K562 (cell line): ENCODE measurements at regions not wholly inside any gene's neighbourhood (a gene's known extent, or its start where the extent isn't known, plus 50 kb on each side); places are given as distances from the start of the nearest gene placed in this dataset.

Experiments used
- FOXK1 ChIP-seq: sonication (generic); formaldehyde crosslinking; IDR thresholded peaks from 2 replicates; pipeline ENCODE4 v1.8.0; 2022; ENCODE audit warnings: missing genetic modification reagents, mild to moderate bottlenecking, borderline replicate concordance
- FUS ChIP-seq: fragments of 200-400 bp; formaldehyde crosslinking; optimal IDR thresholded peaks from 2 replicates; pipeline ENCODE3; 2017; ENCODE audit warnings: low read depth, low read length
- KAT7 ChIP-seq: sonication (generic); formaldehyde crosslinking; IDR thresholded peaks from 2 replicates; pipeline ENCODE4 v1.8.0; 2022; ENCODE audit warnings: missing genetic modification reagents, mild to moderate bottlenecking, borderline replicate concordance
- MED1 ChIP-seq: sonication (generic); formaldehyde crosslinking; IDR thresholded peaks from 2 replicates; pipeline ENCODE4 v1.8.1; 2023; ENCODE audit warnings: missing genetic modification reagents, borderline replicate concordance
- MTF1 ChIP-seq: fragments of 250-450 bp; sonication (Bioruptor Pico); IDR thresholded peaks from 2 replicates; pipeline ENCODE4 v1.9.0; 2021; ENCODE audit warnings: moderate library complexity, mild to moderate bottlenecking, inconsistent platforms, borderline replicate concordance
- MXI1 ChIP-seq: IDR thresholded peaks from 2 replicates; pipeline ENCODE4 v1.6.1; 2011; ENCODE audit warnings: low read depth, mild to moderate bottlenecking, improper control_type of control experiment, low read length
- NR4A1 ChIP-seq, 2 experiments: fragments of 250-450 bp in 1 of 2; fragments of 450-650 bp in 1 of 2; sonication (Bioruptor Pico) in 1 of 2; IDR thresholded peaks; 2 replicates each; pipeline versions ENCODE4 v1.4.0 to v1.6.1; 2016 to 2020; ENCODE audit warnings: mild to moderate bottlenecking in 2 of 2, missing compliant biosample characterization in 1 of 2, missing genetic modification characterization in 1 of 2, moderate library complexity in 1 of 2
- POLR3A ChIP-seq: IDR thresholded peaks from 2 replicates; pipeline ENCODE4 v1.6.1; 2011; ENCODE audit warnings: borderline replicate concordance, mild to moderate bottlenecking, moderate library complexity; ENCODE audit not compliant: insufficient read length, insufficient read depth; ENCODE audit errors: extremely low read depth
- PTRF ChIP-seq: fragments of 450-650 bp; IDR thresholded peaks from 2 replicates; pipeline ENCODE4 v1.6.1; 2016; ENCODE audit warnings: mild to moderate bottlenecking, missing genetic modification characterization, missing compliant biosample characterization
- SIRT6 ChIP-seq: IDR thresholded peaks from one replicate; pipeline ENCODE4 v1.6.1; 2012; ENCODE audit warnings: low read depth, mild to moderate bottlenecking, control low read depth, inconsistent platforms, low read length, moderate library complexity
- SMARCA4 ChIP-seq: fragments of 450-650 bp; IDR thresholded peaks from 2 replicates; pipeline ENCODE4 v1.6.1; 2016
- SOX6 ChIP-seq: fragments of 450-650 bp; IDR thresholded peaks from 2 replicates; pipeline ENCODE4 v1.6.1; 2014; ENCODE audit warnings: mild to moderate bottlenecking
- SRSF7 ChIP-seq: fragments of 200-400 bp; formaldehyde crosslinking; optimal IDR thresholded peaks from 2 replicates; pipeline ENCODE3; 2017; ENCODE audit warnings: mild to moderate bottlenecking, low read depth, low read length
- ZFPM2 ChIP-seq: fragments of 250-450 bp; sonication (Bioruptor Pico); IDR thresholded peaks from 2 replicates; pipeline ENCODE4 v1.5.1; 2022; ENCODE audit warnings: mild to moderate bottlenecking
- ZNF133 ChIP-seq: fragments of 250-450 bp; sonication (Bioruptor Pico); IDR thresholded peaks from 2 replicates; pipeline ENCODE4 v1.4.0; 2020; ENCODE audit warnings: mild to moderate bottlenecking
- ZNF24 ChIP-seq: fragments of 450-650 bp; IDR thresholded peaks from 2 replicates; pipeline ENCODE4 v1.6.1; 2016
- ZNF696 ChIP-seq: fragments of 250-450 bp; sonication (Bioruptor Pico); conservative IDR thresholded peaks from 2 replicates; pipeline ENCODE4 v1.4.0; 2020; ENCODE audit warnings: mild to moderate bottlenecking, moderate library complexity
- TF ChIP-seq, protein P1 (sequence below), 2 experiments: fragments of 250-450 bp in 1 of 2; fragments of 450-650 bp in 1 of 2; sonication (Bioruptor Pico) in 1 of 2; IDR thresholded peaks; 2 replicates each; pipeline versions ENCODE4 v1.6.1 to v1.8.0; 2016 to 2021; ENCODE audit warnings: mild to moderate bottlenecking in 2 of 2, moderate library complexity in 2 of 2, missing compliant biosample characterization in 1 of 2, missing genetic modification characterization in 1 of 2
- TF ChIP-seq, protein P2 (sequence below): sonication (generic); formaldehyde crosslinking; IDR thresholded peaks from 2 replicates; pipeline ENCODE4 v1.9.0; 2022; ENCODE audit warnings: mild to moderate bottlenecking, missing genetic modification reagents
- TF ChIP-seq, protein P3 (sequence below): fragments of 250-450 bp; sonication (Bioruptor Pico); IDR thresholded peaks from 2 replicates; pipeline ENCODE4 v1.5.0; 2021; ENCODE audit warnings: mild to moderate bottlenecking, moderate library complexity
- TF ChIP-seq, protein P4 (sequence below), 2 experiments: IDR thresholded peaks; 2 replicates each; pipeline ENCODE4 v1.6.1; 2012; ENCODE audit warnings: improper control_type of control experiment in 2 of 2, low read depth in 2 of 2, low read length in 2 of 2, borderline replicate concordance in 1 of 2

DNA sequence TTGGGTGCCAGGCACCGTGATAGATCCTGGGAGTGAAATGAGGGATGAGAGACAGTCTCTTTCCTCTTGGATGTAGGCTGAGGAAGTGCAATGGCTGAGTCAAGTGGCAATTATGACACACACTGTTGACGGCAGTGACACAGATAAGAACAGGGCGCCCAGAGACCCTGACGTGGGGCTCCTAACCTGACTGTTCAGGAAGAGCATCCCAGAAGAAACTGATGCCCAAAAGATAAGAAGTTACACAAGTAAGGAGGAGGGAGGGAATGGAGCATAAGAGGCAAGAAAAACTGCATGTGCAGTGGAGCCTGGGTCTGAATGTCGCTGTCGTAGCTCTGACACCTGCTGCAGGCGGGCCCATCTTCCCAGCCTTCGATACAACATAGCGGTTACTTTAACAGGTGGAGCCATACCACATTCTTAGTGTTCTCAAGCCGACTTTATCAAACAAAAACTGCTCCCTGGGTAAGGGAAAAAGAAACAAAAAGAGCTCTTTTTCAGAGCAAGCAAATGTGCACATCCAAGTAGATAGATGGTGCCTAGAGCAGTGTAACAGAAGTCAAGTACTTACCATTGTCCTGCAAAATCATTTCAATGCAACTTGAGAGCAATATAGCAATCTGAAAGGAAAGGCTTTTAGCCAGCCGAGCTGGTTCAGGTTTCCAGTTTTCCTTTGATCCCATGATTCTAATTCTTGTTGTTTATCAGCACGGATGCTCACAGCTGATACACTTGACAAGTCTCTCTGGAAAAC is 463.9 kb upstream of the JARID2 start (continued):
- TF ChIP-seq POLR3A (no peak), MTF1 (CRISPR knock-in tag) (no peak), KAT7 (CRISPR knock-in tag) (no peak), SMARCA4 (peak; percentile 75), MED1 (CRISPR knock-in tag) (no peak), FUS (no peak), SOX6 (no peak), MXI1 (no peak), ZNF24 (no peak), SIRT6 (no peak), FOXK1 (CRISPR knock-in tag) (no peak), PTRF (tag) (no peak), SRSF7 (no peak), NR4A1 (CRISPR knock-in tag; IDR thresholded peaks at IDR 0.05) (no peak), NR4A1 (tag; IDR thresholded peaks at IDR 0.05) (no peak), ZNF133 (CRISPR knock-in tag) (no peak), ZFPM2 (no peak), ZNF696 (CRISPR knock-in tag) (no peak)
- TF ChIP-seq, protein P1, sequence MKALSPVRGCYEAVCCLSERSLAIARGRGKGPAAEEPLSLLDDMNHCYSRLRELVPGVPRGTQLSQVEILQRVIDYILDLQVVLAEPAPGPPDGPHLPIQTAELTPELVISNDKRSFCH (CRISPR knock-in tag; IDR thresholded peaks at IDR 0.05): no peak
- TF ChIP-seq, protein P1 (tag; IDR thresholded peaks at IDR 0.05): no peak
- TF ChIP-seq, protein P2, sequence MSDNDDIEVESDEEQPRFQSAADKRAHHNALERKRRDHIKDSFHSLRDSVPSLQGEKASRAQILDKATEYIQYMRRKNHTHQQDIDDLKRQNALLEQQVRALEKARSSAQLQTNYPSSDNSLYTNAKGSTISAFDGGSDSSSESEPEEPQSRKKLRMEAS (CRISPR knock-in tag): no peak
- TF ChIP-seq, protein P3, sequence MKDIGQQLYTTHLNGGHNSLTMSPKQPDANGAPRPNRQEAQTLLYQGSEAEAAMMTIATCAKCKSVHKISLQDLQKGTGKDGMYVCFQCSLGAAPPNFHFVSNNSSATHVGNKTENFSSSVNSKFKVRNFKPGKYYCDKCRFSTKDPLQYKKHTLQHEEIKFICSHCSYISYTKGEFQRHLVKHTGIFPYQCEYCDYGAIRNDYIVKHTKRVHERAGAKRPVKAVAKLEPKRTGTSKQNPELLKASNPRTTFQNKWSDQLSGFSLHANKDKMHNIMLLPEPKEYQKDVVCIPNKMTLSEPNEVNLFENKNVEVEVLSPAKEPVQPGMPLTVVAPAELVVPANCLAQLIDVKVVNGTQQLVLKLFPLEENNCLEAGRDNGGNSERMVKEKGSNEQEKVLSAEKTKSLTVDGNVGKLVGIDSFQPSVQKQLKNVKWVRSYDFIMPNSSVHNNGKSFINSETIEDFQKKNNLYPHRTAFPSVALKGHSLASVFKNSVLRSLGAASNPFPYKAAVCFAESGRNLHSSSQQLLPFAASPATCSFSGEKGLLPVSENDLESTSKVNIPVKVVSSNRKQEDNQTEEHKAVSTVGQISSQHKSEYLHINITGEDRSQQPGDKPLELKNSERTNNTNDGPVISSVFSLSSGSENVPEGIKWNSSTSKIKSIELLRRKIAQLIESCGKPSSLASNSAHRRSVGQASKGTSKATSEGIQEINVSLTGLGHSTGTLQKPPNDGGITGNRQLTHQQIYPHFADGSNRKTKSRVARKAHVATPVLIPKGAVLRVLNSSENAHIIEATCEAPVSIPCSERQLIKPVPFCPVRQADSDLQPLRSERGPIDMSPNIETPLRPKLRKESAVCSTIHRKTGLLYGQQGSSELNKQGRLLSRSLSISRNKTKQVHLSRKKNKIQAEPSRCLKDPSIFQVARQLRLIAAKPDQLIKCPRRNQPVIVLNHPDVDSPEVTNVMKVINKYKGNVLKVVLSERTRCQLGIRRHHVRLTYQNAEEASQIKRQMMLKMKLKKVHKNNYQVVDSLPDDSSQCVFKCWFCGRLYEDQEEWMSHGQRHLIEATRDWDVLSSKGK (CRISPR knock-in tag): no peak
- TF ChIP-seq, protein P4, sequence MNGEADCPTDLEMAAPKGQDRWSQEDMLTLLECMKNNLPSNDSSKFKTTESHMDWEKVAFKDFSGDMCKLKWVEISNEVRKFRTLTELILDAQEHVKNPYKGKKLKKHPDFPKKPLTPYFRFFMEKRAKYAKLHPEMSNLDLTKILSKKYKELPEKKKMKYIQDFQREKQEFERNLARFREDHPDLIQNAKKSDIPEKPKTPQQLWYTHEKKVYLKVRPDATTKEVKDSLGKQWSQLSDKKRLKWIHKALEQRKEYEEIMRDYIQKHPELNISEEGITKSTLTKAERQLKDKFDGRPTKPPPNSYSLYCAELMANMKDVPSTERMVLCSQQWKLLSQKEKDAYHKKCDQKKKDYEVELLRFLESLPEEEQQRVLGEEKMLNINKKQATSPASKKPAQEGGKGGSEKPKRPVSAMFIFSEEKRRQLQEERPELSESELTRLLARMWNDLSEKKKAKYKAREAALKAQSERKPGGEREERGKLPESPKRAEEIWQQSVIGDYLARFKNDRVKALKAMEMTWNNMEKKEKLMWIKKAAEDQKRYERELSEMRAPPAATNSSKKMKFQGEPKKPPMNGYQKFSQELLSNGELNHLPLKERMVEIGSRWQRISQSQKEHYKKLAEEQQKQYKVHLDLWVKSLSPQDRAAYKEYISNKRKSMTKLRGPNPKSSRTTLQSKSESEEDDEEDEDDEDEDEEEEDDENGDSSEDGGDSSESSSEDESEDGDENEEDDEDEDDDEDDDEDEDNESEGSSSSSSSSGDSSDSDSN (IDR thresholded peaks at IDR 0.05; ENCODE audit: borderline replicate concordance in 1 of 2, low read depth in 2 of 2, low read length in 2 of 2): no peak
